Left ventricle myocardium superior (tissue), 1 donor: ENCODE measurements at regions not wholly inside any gene's neighbourhood (a gene's known extent, or its start where the extent isn't known, plus 50 kb on each side); places are given as distances from the start of the nearest gene placed in this dataset.

Experiments
- ATAC-seq: fragments of 200-7000 bp; cut with Tn5 transposase; one replicate; pipeline ENCODE4 v1.9.1; 2020; ENCODE audit warnings: mild to moderate bottlenecking, moderate library complexity
- DNase-seq: peaks from one replicate; pipeline ENCODE4 v3.0.0-alpha.2; 2020
- intact Hi-C: fragments of 100-400 bp; cut with micrococcal nuclease; formaldehyde crosslinking; loops from one replicate; pipeline ENCODE4 v1.11.0; 2022
- donor health status: DM: no; HTN: yes; CAD: no; lungs with severe emphysema.

DNA sequence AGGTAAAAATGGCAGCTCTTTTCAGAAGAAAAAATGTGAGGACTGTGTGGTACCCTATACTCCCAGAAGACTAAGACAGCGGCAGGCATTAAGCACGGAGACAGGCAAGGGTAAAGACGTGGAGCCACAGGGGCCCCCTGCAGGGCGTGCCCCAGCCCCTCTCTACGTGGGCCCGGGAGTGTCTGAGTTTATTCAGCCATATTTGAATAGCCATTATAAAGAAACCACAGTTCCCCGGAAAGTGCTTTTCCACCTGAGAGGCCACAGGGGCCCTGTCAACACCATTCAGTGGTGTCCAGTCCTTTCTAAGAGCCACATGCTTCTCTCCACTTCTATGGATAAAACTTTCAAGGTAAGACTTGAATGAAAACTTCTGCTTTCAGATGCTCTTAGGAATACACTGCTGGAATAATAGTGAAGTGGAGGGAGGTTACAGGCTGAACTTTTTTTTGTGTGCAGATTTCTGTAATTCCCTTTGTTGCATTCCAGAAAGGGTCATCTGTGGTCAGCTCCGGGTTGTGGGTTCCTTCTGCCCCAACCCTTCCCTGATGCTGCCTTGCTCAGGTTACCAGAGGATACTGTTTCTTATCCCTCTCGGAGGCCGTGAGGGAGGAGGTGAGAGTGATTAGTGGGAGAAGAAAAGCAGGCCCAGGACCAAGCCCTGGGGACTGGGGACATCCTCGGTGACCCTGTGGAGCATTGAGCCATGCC is 58.4 kb downstream of the SLC25A47 start:
- intact Hi-C loops, result loop anchor here (5.0 kb wide), 2 partner anchors 266 to 1246 kb away; no protein-coding TSS in a partner anchor
- no peak for DNase-seq
- ATAC-seq, result no peak

GRCh38 chr14:100382106-100382455 is 58.9 kb downstream of the SLC25A47 start:
- DNase-seq (no peak), ATAC-seq (no peak)
- intact Hi-C loops, result loop anchor here (5.0 kb wide), 2 partner anchors 265 to 1245 kb away; no protein-coding TSS in a partner anchor

- DNase-seq (peak; percentile 63), ATAC-seq (peak; percentile 79)
- intact Hi-C loops, result loop anchor here (5.0 kb wide), 2 partner anchors 264 to 1244 kb away; no protein-coding TSS in a partner anchor
These were observed 60.6 kb downstream of the SLC25A47 start for GRCh38 chr14:100383727-100384158.

GRCh38 chr14:100384277-100384676 is 61.1 kb downstream of the SLC25A47 start:
- DNase-seq (no peak), ATAC-seq (no peak)
- intact Hi-C loops, result loop anchor here (5.0 kb wide), 2 partner anchors 263 to 1243 kb away; no protein-coding TSS in a partner anchor

DNA sequence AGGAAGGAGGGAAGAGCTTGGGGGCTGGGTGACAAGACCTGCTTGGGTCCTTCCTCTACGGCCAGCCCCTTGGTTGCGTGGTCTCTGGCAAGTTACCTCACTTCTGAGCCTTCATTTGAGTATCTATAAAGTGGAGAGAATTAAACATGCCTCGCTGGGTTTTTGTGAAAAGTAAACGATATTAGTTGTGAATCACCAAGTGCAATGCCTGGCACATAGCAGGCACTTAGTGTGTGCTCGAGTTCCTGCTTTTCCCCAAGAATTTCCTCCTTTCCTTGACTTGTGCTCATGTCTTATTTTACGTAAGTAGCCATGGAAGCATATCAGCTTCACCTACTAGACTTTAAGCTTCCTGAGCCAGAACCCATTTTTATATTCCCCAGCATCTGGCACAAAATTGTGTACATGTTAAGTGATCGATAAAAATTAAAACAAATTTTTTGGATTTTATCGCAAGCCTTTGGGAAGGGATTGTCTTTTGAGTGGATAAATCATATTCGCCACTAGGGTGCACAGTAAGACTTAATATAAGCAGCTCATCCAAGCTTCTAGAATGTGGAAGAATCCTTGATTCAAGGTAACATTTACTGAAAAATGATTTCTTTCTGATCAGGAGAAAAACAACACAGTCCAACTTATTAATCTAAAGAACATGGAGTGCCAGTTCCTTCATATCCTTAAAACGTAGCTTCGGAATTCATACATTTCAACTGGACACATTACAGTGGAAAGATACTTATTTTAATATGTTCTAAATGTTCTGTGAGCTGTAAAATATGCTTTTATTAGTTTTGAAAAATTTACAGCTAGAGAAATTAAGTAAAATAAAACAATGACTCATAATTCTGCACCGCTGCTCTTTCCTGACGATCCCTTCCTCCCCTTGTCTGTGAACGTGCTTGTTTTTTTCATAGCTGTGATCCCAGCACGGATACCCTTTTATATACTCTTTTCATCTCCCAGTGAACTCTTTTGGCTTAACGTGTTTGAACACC is 62.0 kb downstream of the SLC25A47 start:
- intact Hi-C loops, result loop anchor here (5.0 kb wide), 2 partner anchors 262 to 1242 kb away; no protein-coding TSS in a partner anchor
- ATAC-seq (peak; percentile 48), DNase-seq (no peak)

DNA sequence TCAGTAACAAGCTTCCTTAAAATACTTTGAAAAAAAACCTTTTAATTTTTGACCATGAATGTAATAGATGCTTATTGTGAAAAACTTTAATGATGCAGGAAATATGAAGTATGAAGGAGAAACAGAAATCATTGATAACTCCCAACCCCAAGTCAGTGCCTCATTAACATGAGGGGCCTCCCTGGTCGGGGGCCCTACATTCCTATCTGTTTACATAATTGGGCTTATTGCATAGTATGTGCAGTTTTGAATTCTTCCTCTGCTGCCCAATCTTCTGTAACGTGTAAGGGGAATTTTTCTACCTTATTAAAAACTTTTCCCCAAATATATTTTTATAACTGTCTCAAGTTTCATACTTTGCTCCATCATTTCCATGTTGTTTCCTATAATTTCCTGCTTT is 63.0 kb downstream of the SLC25A47 start:
- no peak for DNase-seq
- intact Hi-C loops, result no loop called here
- no peak for ATAC-seq

DNA sequence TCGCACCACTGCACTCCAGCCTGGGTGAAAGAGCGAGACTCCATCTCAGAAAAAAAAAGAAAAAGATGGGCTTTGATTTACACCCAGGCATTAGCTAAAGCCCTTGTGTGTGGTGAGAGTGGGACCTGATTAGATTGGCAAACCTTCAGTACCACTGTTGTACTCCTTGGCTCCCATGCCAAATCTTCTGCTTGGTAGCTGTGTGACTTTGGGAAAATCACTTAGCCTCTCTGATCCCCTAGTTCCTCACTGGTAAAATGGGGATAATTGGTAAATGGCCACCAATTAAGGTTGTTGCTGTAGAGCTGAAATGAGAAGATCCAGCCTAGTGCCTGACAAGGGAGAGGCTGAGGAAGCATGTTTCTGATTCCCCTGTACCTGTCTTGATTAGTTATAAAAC is 63.7 kb downstream of the SLC25A47 start:
- intact Hi-C loops, result no loop called here
- ATAC-seq (no peak), DNase-seq (no peak)

- DNase-seq, result no peak
- no peak for ATAC-seq
- intact Hi-C loops, result no loop called here
These were observed 64.3 kb downstream of the SLC25A47 start for GRCh38 chr14:100387450-100387849.

DNA sequence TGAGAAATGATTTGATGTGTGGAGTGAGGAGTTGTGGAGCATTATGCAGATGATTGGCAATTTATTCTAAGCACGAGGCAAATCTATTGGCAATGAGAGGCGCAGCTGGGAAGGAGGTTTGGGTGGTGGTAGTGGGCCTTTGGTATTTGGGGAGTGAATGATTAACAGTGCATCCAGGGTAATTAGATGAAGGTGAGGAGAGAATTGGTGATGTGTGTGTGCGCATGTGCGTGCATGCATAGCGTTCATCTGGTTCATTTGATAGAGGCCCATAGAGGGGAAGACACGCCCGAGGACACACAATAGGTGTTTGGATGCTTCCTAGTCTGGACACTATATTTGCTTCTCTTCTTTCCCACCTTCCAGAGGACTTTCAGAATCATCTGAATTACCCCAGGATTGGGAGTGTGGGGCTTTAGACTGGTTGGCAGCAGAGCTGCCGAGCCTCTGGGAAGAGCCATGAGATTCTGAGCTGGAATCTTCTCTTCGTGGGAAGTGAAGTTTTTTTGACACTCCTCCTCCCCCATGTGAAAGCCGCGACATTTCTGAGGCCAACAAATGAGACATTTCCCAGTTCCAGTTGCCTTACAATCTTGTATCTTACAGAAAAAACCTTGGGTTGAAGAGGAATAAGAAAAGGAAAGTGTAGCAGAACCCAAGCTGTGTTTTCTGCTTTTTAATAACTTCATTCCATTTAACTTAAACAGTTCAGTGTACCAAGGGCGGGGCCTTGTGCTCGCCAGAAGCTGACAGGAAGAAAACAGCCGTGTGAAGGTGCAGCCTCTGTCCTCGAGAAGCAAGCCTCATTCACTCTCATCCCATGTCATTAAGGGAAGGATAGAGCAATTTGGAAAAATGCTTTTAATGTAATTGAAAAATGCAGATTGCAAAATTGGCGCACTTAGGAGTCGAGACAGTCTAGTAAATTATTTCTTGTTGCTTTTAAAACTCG is 65.2 kb downstream of the SLC25A47 start:
- intact Hi-C loops, result no loop called here
- no peak for DNase-seq
- no peak for ATAC-seq

DNA sequence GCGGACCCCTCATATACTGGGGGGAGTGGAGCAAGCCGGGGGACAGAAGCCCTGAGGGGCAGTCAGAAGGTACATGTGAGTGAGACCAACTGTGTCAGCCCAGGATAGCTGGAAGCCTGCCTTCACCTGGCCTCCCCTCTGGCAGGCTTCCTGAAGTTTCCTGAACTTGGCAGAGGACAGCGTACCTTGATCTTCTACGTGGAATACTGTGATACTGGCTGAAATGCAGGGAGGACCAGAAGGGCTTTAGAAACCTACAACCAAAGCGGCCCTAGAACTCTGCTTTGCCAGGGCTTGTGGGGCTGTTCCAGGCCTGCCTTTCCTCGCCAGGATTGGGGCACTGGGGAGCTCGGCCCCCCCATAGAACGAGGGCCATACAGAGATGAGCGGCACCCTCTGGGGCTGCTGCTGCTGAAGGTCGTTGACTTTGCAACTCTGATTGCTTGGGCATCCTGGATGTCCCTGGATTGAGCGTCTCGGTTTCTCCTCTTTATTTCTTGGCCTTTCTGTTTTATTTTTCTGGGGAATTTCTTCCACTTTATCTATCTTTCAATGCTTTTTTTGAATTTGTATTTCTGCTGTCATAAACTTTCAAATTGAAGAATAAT is 66.5 kb downstream of the SLC25A47 start:
- DNase-seq, result no peak
- no peak for ATAC-seq
- intact Hi-C loops, result no loop called here

DNA sequence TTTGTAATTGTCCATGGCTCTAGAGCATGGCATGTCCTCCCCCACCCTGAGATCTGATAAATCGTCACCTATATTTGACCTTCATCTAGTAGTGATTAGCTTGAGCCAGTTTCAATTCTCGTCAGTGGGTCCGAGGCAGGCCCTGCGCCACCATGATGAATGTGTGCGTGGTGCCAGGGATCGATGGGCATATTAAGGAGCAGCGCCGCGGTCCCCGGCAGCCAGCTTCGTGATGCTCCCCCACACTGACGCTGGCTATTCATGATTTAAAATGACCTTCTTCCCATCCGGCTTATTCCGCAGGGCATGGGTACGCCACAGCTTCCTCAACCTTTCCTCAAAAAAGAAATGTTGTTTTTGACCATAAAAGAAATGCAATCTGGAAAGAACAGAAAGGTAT is 68.0 kb downstream of the SLC25A47 start:
- intact Hi-C loops, result no loop called here
- no peak for DNase-seq

GRCh38 chr14:100391724-100392123 is 68.6 kb downstream of the SLC25A47 start:
- intact Hi-C loops, result no loop called here
- DNase-seq (no peak), ATAC-seq (no peak)

More for the DNA sequence above, 68.0 kb downstream of the SLC25A47 start:
- no peak for ATAC-seq

GRCh38 chr14:100392356-100392755 is 69.2 kb downstream of the SLC25A47 start:
- ATAC-seq (no peak), DNase-seq (no peak)
- intact Hi-C loops, result no loop called here

DNA sequence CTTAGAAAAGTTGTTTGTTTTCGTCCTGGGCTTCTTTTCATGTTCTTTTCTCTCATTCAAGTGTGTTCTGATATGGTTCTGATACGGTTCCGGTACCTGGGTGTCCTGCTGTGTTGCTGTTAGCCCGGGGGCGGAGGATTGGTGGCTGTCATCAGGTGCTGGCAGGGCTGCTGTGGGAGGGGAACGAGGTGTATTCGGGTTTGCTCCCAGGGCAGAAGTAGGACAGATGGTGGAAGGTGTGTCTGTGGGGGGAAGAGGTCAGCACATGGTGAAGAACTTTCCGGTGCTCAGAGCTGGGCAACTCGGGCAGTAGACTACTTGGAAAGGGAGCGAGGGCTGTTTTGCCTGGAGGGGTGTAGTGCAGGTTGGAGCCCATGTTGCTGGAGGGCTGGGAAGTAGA is 70.2 kb downstream of the SLC25A47 start:
- ATAC-seq, result no peak
- no peak for DNase-seq
- intact Hi-C loops, result no loop called here

DNA sequence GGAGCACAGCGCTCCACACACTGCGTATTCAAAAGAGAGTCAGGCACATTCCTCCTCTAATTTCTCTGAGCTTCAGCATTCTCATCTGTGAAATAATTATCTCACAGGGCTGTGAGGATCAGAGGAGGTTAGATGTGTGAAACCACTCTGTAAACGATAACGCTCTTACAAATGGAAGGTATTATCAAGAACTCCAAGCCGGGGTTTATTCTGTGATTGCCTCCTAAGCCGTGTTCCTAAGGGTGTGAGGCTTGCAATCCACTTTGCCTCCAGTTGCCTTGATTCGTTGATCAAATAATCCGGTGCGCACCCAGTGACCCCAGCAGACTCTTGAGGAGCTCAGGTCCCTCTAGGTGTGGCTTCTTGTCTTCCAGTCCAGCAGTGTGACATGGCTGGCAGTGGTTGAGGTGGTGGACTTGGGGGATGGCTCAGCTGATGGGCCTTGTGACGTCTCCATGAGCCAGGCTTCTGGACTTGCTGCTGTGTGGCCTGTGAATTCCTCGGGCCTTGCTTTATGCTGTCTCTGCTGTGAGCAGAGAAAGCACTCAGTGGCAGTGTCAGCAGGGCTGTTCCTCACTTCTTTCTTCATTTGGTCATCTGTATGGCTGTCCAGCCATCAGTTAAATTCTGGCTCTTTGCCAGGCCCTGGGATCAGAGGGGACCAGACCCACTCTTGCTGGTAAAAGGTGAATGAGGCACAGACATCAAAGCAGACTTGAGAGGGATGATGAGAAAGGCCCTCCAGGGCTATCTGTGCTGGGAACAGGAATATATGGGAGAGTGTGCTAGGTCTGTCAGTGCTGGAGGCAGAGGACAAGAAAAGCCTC is 71.0 kb downstream of the SLC25A47 start:
- DNase-seq, result no peak
- ATAC-seq, result no peak
- intact Hi-C loops, result no loop called here

DNA sequence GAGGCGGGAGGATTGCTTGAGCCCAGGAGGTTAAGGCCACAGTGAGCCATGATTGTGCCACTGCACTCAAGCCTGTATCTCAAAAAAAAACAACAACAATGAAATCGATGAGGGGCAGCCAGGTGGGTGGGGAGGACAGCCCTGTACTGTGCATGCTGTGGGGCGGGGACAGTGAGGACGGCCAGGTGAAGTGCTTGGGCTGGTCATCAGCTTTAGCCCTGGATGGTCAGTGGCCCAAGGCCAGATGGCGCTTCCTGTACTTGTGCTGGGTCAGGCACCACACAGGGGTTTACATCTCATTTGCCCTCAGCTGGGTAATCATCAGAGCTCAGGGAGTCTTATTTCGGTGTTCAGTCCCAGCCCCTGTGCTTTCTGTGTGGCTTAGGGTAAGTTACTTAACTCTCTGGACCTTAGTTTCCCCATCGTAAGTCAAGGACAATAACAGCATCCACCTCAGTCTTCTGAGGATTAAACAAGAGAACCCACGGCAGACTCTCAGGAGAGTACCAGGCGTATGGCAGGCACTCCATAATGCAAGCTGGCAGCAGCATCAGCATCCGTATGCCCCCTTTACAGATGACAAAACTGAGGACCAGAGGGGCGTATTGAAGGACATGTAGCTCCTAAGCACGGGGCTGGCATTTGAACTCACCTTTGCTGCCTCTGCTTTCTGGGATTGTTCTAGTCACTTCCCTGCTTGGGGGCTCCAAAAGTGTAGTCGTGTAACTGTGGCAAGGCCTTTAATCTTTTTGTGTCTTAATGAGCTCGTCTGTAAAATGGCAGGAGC is 71.9 kb downstream of the SLC25A47 start:
- DNase-seq (no peak), ATAC-seq (no peak)
- intact Hi-C loops, result no loop called here

GRCh38 chr14:100396266-100396795 is 73.2 kb downstream of the SLC25A47 start:
- ATAC-seq (no peak), DNase-seq (no peak)
- intact Hi-C loops, result no loop called here
